ENCODE measurements at regions not wholly inside any gene's neighbourhood (a gene's known extent, or its start where the extent isn't known, plus 50 kb on each side); places are given as distances from the start of the nearest gene placed in this dataset.

- intact Hi-C loops (cut with micrococcal nuclease; ENCODE audit: unreplicated experiment): no loop called here
- no peak overlapping the region for H3K27ac ChIP-seq (ENCODE audit: low read length)
- DNase-seq (ENCODE audit: low read depth, low spot score) (no peak), ATAC-seq (no peak)
- CTCF ChIA-PET: no interaction called here
- POLR2A ChIA-PET: no interaction called here
- in situ Hi-C loops (cut with HindIII; ENCODE audit: low pct_unique_long_range_greater_than_20kb, low sequenced_read_pairs): no loop called here
- H3K4me1 ChIP-seq (ENCODE audit: control insufficient read depth, insufficient read depth, low read length): no peaks in the 10 kb centered on the region
- BruUV-seq (replicated peaks): no TSS peak
- H3K36me3 ChIP-seq (ENCODE audit: control insufficient read depth, insufficient read depth, low read length): no peaks in the 10 kb centered on the region
- H3K9me3 ChIP-seq (ENCODE audit: control insufficient read depth, insufficient read depth, low read depth, low read length): no peaks in the 10 kb centered on the region
- TF ChIP-seq SIN3A (IDR thresholded peaks at IDR 0.05; ENCODE audit: borderline replicate concordance, insufficient read depth, low read depth, low read length) (no peak), POLR2AphosphoS5 (IDR thresholded peaks at IDR 0.05; ENCODE audit: low read depth, low read length) (no peak), TCF7L2 (IDR thresholded peaks at IDR 0.05; ENCODE audit: low read depth, low read length) (no peak), CTCF (IDR thresholded peaks at IDR 0.05) (no peak), REST (IDR thresholded peaks at IDR 0.05; ENCODE audit: insufficient read depth in 1 of 2, low read depth in 2 of 2, low read length in 1 of 2) (no peak)
- no peaks in the 10 kb centered on the region for H3K27me3 ChIP-seq (ENCODE audit: control insufficient read depth, insufficient read depth, low read length)
- H3K4me3 ChIP-seq (ENCODE audit: low read depth in 2 of 2, low read length in 2 of 2): no peak overlapping the region
These were observed 218.4 kb upstream of the IRS2 start for GRCh38 chr13:110004814-110005213.

- no TSS peak for BruUV-seq (replicated peaks)
- no peaks in the 10 kb centered on the region for H3K9me3 ChIP-seq (ENCODE audit: control insufficient read depth, insufficient read depth, low read depth, low read length)
- ChIA-PET CTCF (no interaction called here), POLR2A (no interaction called here)
- no peak overlapping the region for H3K4me3 ChIP-seq (ENCODE audit: low read depth in 2 of 2, low read length in 2 of 2)
- in situ Hi-C loops (cut with HindIII; ENCODE audit: low pct_unique_long_range_greater_than_20kb, low sequenced_read_pairs) (no loop called here), intact Hi-C loops (cut with micrococcal nuclease; ENCODE audit: unreplicated experiment) (no loop called here)
- TF ChIP-seq REST (IDR thresholded peaks at IDR 0.05; ENCODE audit: insufficient read depth in 1 of 2, low read depth in 2 of 2, low read length in 1 of 2) (no peak), POLR2AphosphoS5 (IDR thresholded peaks at IDR 0.05; ENCODE audit: low read depth, low read length) (no peak), SIN3A (IDR thresholded peaks at IDR 0.05; ENCODE audit: borderline replicate concordance, insufficient read depth, low read depth, low read length) (no peak)
- no peaks in the 10 kb centered on the region for H3K27me3 ChIP-seq (ENCODE audit: control insufficient read depth, insufficient read depth, low read length)
- no peak for DNase-seq (ENCODE audit: low read depth, low spot score)
- no peak overlapping the region for H3K27ac ChIP-seq (ENCODE audit: low read length)
- H3K36me3 ChIP-seq (ENCODE audit: control insufficient read depth, insufficient read depth, low read length): no peaks in the 10 kb centered on the region
- no peak for ATAC-seq
- no peaks in the 10 kb centered on the region for H3K4me1 ChIP-seq (ENCODE audit: control insufficient read depth, insufficient read depth, low read length)
These were observed 215.4 kb upstream of the IRS2 start for GRCh38 chr13:110001670-110002275.
